Body of pancreas (tissue), 4 donors: ENCODE measurements at regions not wholly inside any gene's neighbourhood (a gene's known extent, or its start where the extent isn't known, plus 50 kb on each side); places are given as distances from the start of the nearest gene placed in this dataset.
"Not testable (repeated sequence)": the region's sequence is repeated elsewhere in the genome, so short reads cannot be mapped to it uniquely, and the experiment has no call there.

Experiments used
- CTCF ChIP-seq, 7 experiments: fragments of 450-650 bp in 4 of 7; fragments of 200-600 bp in 3 of 7; sonication (generic) in 3 of 7; IDR thresholded peaks; one replicate each; pipeline ENCODE4 v1.5.1; 2016 to 2019; ENCODE audit warnings: antibody characterized with exemption in 7 of 7
- POLR2A ChIP-seq, 3 donors: fragments of 450-650 bp; IDR thresholded peaks; one replicate each; pipeline ENCODE4 v1.6.1; 2016; ENCODE audit warnings: antibody characterized with exemption in 3 of 3, mild to moderate bottlenecking in 2 of 3

GRCh38 chr13:97544971-97545499 lies 111.1 kb downstream of the RAP2A start:
- not testable (repeated sequence) for TF ChIP-seq CTCF, POLR2A (IDR thresholded peaks at IDR 0.05)
